GM21576 (cell line): ENCODE measurements at regions not wholly inside any gene's neighbourhood (a gene's known extent, or its start where the extent isn't known, plus 50 kb on each side); places are given as distances from the start of the nearest gene placed in this dataset.

Experiments used
- ATAC-seq: cut with Tn5 transposase; IDR thresholded peaks from one replicate; pipeline ENCODE4 v1.9.1; 2021; ENCODE audit warnings: mild to moderate bottlenecking, moderate library complexity; ENCODE audit not compliant: unreplicated experiment

GRCh38 chr5:81914696-81915095 lies 57.1 kb upstream of the ATG10 start:
- no peak for ATAC-seq

GRCh38 chr5:81912933-81913332 lies 58.9 kb upstream of the ATG10 start:
- no peak for ATAC-seq

- ATAC-seq = peak; percentile 77
Observed at GRCh38 chr5:81909677-81910076, 62.1 kb upstream of the ATG10 start.

- no peak for ATAC-seq
Observed at GRCh38 chr5:81908771-81909170, 63.1 kb upstream of the ATG10 start.

GRCh38 chr5:81908044-81908443 lies 63.8 kb upstream of the ATG10 start:
- ATAC-seq = no peak

GRCh38 chr5:81907012-81907635 lies 64.7 kb upstream of the ATG10 start:
- no peak for ATAC-seq

GRCh38 chr5:81906086-81906485 lies 65.7 kb upstream of the ATG10 start:
- no peak for ATAC-seq

- ATAC-seq = no peak
Observed at GRCh38 chr5:81904861-81905260, 67.0 kb upstream of the ATG10 start.

- no peak for ATAC-seq
Observed at GRCh38 chr5:81904166-81904565, 67.7 kb upstream of the ATG10 start.

- no peak for ATAC-seq
Observed at GRCh38 chr5:81901586-81901985, 70.2 kb upstream of the ATG10 start.

- ATAC-seq = no peak
Observed at GRCh38 chr5:81899123-81899522, 72.7 kb upstream of the ATG10 start.

GRCh38 chr5:81898403-81898802 lies 73.4 kb upstream of the ATG10 start:
- no peak for ATAC-seq

- ATAC-seq = no peak
Observed at GRCh38 chr5:81896764-81897163, 75.1 kb upstream of the ATG10 start.

GRCh38 chr5:81895307-81895706 lies 76.5 kb upstream of the ATG10 start:
- ATAC-seq = no peak

- no peak for ATAC-seq
Observed at GRCh38 chr5:81893961-81894360, 77.9 kb upstream of the ATG10 start.

GRCh38 chr5:81884871-81885270 lies 87.0 kb upstream of the ATG10 start:
- ATAC-seq = no peak

GRCh38 chr5:81883371-81883770 lies 88.5 kb upstream of the ATG10 start:
- no peak for ATAC-seq

- ATAC-seq = no peak
Observed at GRCh38 chr5:81881595-81881994, 90.2 kb upstream of the ATG10 start.

- no peak for ATAC-seq
Observed at GRCh38 chr5:81879936-81880335, 91.9 kb upstream of the ATG10 start.

- no peak for ATAC-seq
Observed at GRCh38 chr5:81878333-81878732, 93.5 kb upstream of the ATG10 start.

GRCh38 chr5:81866994-81867393 lies 104.8 kb upstream of the ATG10 start:
- no peak for ATAC-seq

GRCh38 chr5:81860778-81861177 lies 109.9 kb upstream of the SSBP2 start:
- no peak for ATAC-seq

GRCh38 chr5:81859624-81860023 lies 108.7 kb upstream of the SSBP2 start:
- ATAC-seq = no peak
